Amniotic epithelial cell (primary cell): ENCODE measurements at regions not wholly inside any gene's neighbourhood (a gene's known extent, or its start where the extent isn't known, plus 50 kb on each side); places are given as distances from the start of the nearest gene placed in this dataset.
"Not testable (repeated sequence)": the region's sequence is repeated elsewhere in the genome, so short reads cannot be mapped to it uniquely, and the experiment has no call there.

Experiments
- DNase-seq: peaks from one replicate; pipeline ENCODE4 v3.0.0-alpha.2; 2010; ENCODE audit warnings: low read depth

GRCh38 chr5:60488466-60489130 lies 211.4 kb downstream of the DEPDC1B start:
- DNase-seq = no peak

GRCh38 chr5:60487885-60488442 lies 212.0 kb downstream of the DEPDC1B start:
- DNase-seq = peak; percentile 22

GRCh38 chr5:60487476-60487875 lies 212.5 kb downstream of the DEPDC1B start:
- DNase-seq = no peak

GRCh38 chr5:60485361-60485760 lies 214.6 kb downstream of the DEPDC1B start:
- DNase-seq = no peak

- peak; percentile 26 for DNase-seq
Measured at GRCh38 chr5:60483050-60483449, 216.9 kb downstream of the DEPDC1B start.

- DNase-seq = no peak
Measured at GRCh38 chr5:60482301-60482700, 217.7 kb downstream of the DEPDC1B start.

GRCh38 chr5:60479542-60479941 lies 220.4 kb downstream of the DEPDC1B start:
- no peak for DNase-seq

GRCh38 chr5:60477849-60478248 lies 222.1 kb downstream of the DEPDC1B start:
- no peak for DNase-seq

GRCh38 chr5:60473654-60474053 lies 226.3 kb downstream of the DEPDC1B start:
- DNase-seq = no peak

GRCh38 chr5:60473027-60473426 lies 226.9 kb downstream of the DEPDC1B start:
- not testable (repeated sequence) for DNase-seq

GRCh38 chr5:60470881-60471280 lies 229.1 kb downstream of the DEPDC1B start:
- DNase-seq = no peak

- DNase-seq = no peak
Measured at GRCh38 chr5:60469286-60469685, 230.7 kb downstream of the DEPDC1B start.

GRCh38 chr5:60463179-60463868 lies 236.6 kb downstream of the DEPDC1B start:
- peak; percentile 68 for DNase-seq

GRCh38 chr5:60458666-60459065 lies 241.3 kb downstream of the DEPDC1B start:
- DNase-seq = no peak

- DNase-seq = no peak
Measured at GRCh38 chr5:60457233-60457632, 242.7 kb downstream of the DEPDC1B start.

- no peak for DNase-seq
Measured at GRCh38 chr5:60455589-60455988, 244.4 kb downstream of the DEPDC1B start.

- DNase-seq = not testable (repeated sequence)
Measured at GRCh38 chr5:60454277-60454676, 245.7 kb downstream of the DEPDC1B start.

GRCh38 chr5:60453186-60453976 lies 246.6 kb downstream of the DEPDC1B start:
- no peak for DNase-seq

- no peak for DNase-seq
Measured at GRCh38 chr5:60448600-60448999, 251.4 kb downstream of the DEPDC1B start.

- DNase-seq = no peak
Measured at GRCh38 chr5:60447488-60447920, 252.5 kb downstream of the DEPDC1B start.

GRCh38 chr5:60446917-60447316 lies 253.0 kb downstream of the DEPDC1B start:
- DNase-seq = no peak

- peak; percentile 2 for DNase-seq
Measured at GRCh38 chr5:60445921-60446320, 254.0 kb downstream of the DEPDC1B start.

GRCh38 chr5:60445427-60445826 lies 254.5 kb downstream of the DEPDC1B start:
- no peak for DNase-seq
